GM23338 (cell line): ENCODE measurements at regions not wholly inside any gene's neighbourhood (a gene's known extent, or its start where the extent isn't known, plus 50 kb on each side); places are given as distances from the start of the nearest gene placed in this dataset.

Experiments used
- ATAC-seq: fragments of 200-7000 bp; cut with Tn5 transposase; 3 replicates; pipeline ENCODE4 v1.9.1; 2020
- DNase-seq: peaks from one replicate; pipeline ENCODE4 v3.0.0-alpha.2; 2015; ENCODE audit warnings: low spot score
- H2AFZ ChIP-seq: fragments of 200-600 bp; sonication (generic); 2 replicates; pipeline ENCODE4 v1.8.0; 2016; ENCODE audit warnings: antibody characterized with exemption, mild to moderate bottlenecking, moderate library complexity
- H3F3A ChIP-seq: fragments of 200-600 bp; sonication (generic); replicated peaks from 2 replicates; pipeline ENCODE4 v1.8.0; 2017; ENCODE audit warnings: antibody characterized with exemption, mixed run types, low read depth
- H3K27ac ChIP-seq: fragments of 200-600 bp; sonication (generic); 2 replicates; pipeline ENCODE4 v1.6.1; 2016; ENCODE audit warnings: low read depth
- H3K27me3 ChIP-seq: fragments of 200-600 bp; sonication (generic); 2 replicates; pipeline ENCODE4 v1.8.0; 2016; ENCODE audit warnings: mild to moderate bottlenecking, mixed run types, moderate library complexity; ENCODE audit not compliant: insufficient read depth
- H3K36me3 ChIP-seq: fragments of 200-600 bp; sonication (generic); 2 replicates; pipeline ENCODE4 v1.8.0; 2016; ENCODE audit warnings: mild to moderate bottlenecking; ENCODE audit not compliant: insufficient read depth
- H3K4me1 ChIP-seq: fragments of 200-600 bp; sonication (generic); 2 replicates; pipeline ENCODE4 v1.8.0; 2016; ENCODE audit warnings: mild to moderate bottlenecking, moderate library complexity; ENCODE audit not compliant: insufficient read depth
- H3K4me2 ChIP-seq: fragments of 200-600 bp; sonication (generic); 2 replicates; pipeline ENCODE4 v1.7.1; 2017; ENCODE audit warnings: mixed run types
- H3K4me3 ChIP-seq: fragments of 200-600 bp; sonication (generic); 2 replicates; pipeline ENCODE4 v1.6.1; 2016; ENCODE audit warnings: mixed run types
- H3K79me2 ChIP-seq: fragments of 200-600 bp; sonication (generic); replicated peaks from 2 replicates; pipeline ENCODE4 v1.8.0; 2017; ENCODE audit warnings: mild to moderate bottlenecking; ENCODE audit not compliant: insufficient read depth
- H3K9me2 ChIP-seq: fragments of 200-600 bp; sonication (generic); 2 replicates; pipeline ENCODE4 v1.8.0; 2017; ENCODE audit not compliant: insufficient read depth
- H4K20me1 ChIP-seq: fragments of 200-600 bp; sonication (generic); replicated peaks from 2 replicates; pipeline ENCODE4 v1.8.0; 2017; ENCODE audit warnings: mild to moderate bottlenecking; ENCODE audit not compliant: insufficient read depth
- H3K27ac Mint-ChIP-seq: 2 replicates; pipeline ENCODE4 v1.8.0; 2020; ENCODE audit warnings: inconsistent platforms, mild to moderate bottlenecking, moderate library complexity, mixed read lengths
- H3K27me3 Mint-ChIP-seq: 3 replicates; pipeline ENCODE4 v1.8.0; 2022; ENCODE audit warnings: low read depth, mild to moderate bottlenecking, moderate library complexity, mixed read lengths, inconsistent platforms; ENCODE audit not compliant: insufficient read depth, poor library complexity
- H3K36me3 Mint-ChIP-seq: 3 replicates; pipeline ENCODE4 v1.8.0; 2021; ENCODE audit warnings: low read depth, mild to moderate bottlenecking, inconsistent platforms, moderate library complexity, mixed read lengths
- H3K4me1 Mint-ChIP-seq: 3 replicates; pipeline ENCODE4 v1.8.0; 2020; ENCODE audit warnings: mild to moderate bottlenecking, inconsistent platforms, mixed read lengths
- H3K4me3 Mint-ChIP-seq: 3 replicates; pipeline ENCODE4 v1.8.0; 2021; ENCODE audit warnings: moderate library complexity, mild to moderate bottlenecking, inconsistent platforms, mixed read lengths
- H3K9me3 Mint-ChIP-seq: 3 replicates; pipeline ENCODE4 v1.8.0; 2020; ENCODE audit warnings: moderate library complexity, mild to moderate bottlenecking, inconsistent platforms, mixed read lengths
- CREB1 ChIP-seq: fragments of 250-450 bp; sonication (Bioruptor Pico); IDR thresholded peaks from 2 replicates; pipeline ENCODE4 v1.5.0; 2020; ENCODE audit warnings: low read depth, mild to moderate bottlenecking, moderate library complexity
- EZH2 ChIP-seq: fragments of 200-600 bp; sonication (generic); IDR thresholded peaks from one replicate; pipeline ENCODE4 v1.8.0; 2017; ENCODE audit warnings: antibody characterized with exemption, mild to moderate bottlenecking, low read depth; ENCODE audit not compliant: unreplicated experiment
- EZH2phosphoT487 ChIP-seq: fragments of 200-600 bp; sonication (generic); IDR thresholded peaks from one replicate; pipeline ENCODE4 v1.8.1; 2018; ENCODE audit warnings: antibody characterized with exemption; ENCODE audit not compliant: unreplicated experiment
- JUNB ChIP-seq: IDR thresholded peaks from one replicate; pipeline ENCODE4 v1.6.1; 2016; ENCODE audit warnings: antibody characterized with exemption; ENCODE audit not compliant: unreplicated experiment
- NANOG ChIP-seq: IDR thresholded peaks from 2 replicates; pipeline ENCODE4 v1.6.1; 2016; ENCODE audit warnings: antibody characterized with exemption, borderline replicate concordance
- REST ChIP-seq: IDR thresholded peaks from one replicate; pipeline ENCODE4 v1.6.1; 2018; ENCODE audit warnings: antibody characterized with exemption; ENCODE audit not compliant: unreplicated experiment
- STAT1 ChIP-seq: IDR thresholded peaks from one replicate; pipeline ENCODE4 v1.6.1; 2016; ENCODE audit warnings: antibody characterized with exemption; ENCODE audit not compliant: unreplicated experiment
- ZNF114 ChIP-seq: fragments of 250-450 bp; sonication (Bioruptor Pico); IDR thresholded peaks from 2 replicates; pipeline ENCODE4 v1.5.0; 2020; ENCODE audit warnings: mild to moderate bottlenecking, moderate library complexity
- ZNF331 ChIP-seq: fragments of 250-450 bp; sonication (Bioruptor Pico); IDR thresholded peaks from 2 replicates; pipeline ENCODE4 v1.5.0; 2020; ENCODE audit warnings: low read depth, mild to moderate bottlenecking, moderate library complexity
- TF ChIP-seq, protein P1 (sequence below): fragments of 250-450 bp; sonication (Bioruptor Pico); IDR thresholded peaks from 2 replicates; pipeline ENCODE4 v1.5.0; 2020; ENCODE audit warnings: mild to moderate bottlenecking, moderate library complexity
- TF ChIP-seq, protein P2 (sequence below), 2 experiments: fragments of 200-600 bp in 1 of 2; sonication (generic) in 1 of 2; conservative IDR thresholded peaks; 2 replicates each; pipeline versions ENCODE4 v1.5.1 to v1.6.1; 2016 to 2017; ENCODE audit warnings: antibody characterized with exemption in 2 of 2, low read depth in 2 of 2, mild to moderate bottlenecking in 2 of 2, moderate library complexity in 1 of 2

- TF ChIP-seq, protein P1, sequence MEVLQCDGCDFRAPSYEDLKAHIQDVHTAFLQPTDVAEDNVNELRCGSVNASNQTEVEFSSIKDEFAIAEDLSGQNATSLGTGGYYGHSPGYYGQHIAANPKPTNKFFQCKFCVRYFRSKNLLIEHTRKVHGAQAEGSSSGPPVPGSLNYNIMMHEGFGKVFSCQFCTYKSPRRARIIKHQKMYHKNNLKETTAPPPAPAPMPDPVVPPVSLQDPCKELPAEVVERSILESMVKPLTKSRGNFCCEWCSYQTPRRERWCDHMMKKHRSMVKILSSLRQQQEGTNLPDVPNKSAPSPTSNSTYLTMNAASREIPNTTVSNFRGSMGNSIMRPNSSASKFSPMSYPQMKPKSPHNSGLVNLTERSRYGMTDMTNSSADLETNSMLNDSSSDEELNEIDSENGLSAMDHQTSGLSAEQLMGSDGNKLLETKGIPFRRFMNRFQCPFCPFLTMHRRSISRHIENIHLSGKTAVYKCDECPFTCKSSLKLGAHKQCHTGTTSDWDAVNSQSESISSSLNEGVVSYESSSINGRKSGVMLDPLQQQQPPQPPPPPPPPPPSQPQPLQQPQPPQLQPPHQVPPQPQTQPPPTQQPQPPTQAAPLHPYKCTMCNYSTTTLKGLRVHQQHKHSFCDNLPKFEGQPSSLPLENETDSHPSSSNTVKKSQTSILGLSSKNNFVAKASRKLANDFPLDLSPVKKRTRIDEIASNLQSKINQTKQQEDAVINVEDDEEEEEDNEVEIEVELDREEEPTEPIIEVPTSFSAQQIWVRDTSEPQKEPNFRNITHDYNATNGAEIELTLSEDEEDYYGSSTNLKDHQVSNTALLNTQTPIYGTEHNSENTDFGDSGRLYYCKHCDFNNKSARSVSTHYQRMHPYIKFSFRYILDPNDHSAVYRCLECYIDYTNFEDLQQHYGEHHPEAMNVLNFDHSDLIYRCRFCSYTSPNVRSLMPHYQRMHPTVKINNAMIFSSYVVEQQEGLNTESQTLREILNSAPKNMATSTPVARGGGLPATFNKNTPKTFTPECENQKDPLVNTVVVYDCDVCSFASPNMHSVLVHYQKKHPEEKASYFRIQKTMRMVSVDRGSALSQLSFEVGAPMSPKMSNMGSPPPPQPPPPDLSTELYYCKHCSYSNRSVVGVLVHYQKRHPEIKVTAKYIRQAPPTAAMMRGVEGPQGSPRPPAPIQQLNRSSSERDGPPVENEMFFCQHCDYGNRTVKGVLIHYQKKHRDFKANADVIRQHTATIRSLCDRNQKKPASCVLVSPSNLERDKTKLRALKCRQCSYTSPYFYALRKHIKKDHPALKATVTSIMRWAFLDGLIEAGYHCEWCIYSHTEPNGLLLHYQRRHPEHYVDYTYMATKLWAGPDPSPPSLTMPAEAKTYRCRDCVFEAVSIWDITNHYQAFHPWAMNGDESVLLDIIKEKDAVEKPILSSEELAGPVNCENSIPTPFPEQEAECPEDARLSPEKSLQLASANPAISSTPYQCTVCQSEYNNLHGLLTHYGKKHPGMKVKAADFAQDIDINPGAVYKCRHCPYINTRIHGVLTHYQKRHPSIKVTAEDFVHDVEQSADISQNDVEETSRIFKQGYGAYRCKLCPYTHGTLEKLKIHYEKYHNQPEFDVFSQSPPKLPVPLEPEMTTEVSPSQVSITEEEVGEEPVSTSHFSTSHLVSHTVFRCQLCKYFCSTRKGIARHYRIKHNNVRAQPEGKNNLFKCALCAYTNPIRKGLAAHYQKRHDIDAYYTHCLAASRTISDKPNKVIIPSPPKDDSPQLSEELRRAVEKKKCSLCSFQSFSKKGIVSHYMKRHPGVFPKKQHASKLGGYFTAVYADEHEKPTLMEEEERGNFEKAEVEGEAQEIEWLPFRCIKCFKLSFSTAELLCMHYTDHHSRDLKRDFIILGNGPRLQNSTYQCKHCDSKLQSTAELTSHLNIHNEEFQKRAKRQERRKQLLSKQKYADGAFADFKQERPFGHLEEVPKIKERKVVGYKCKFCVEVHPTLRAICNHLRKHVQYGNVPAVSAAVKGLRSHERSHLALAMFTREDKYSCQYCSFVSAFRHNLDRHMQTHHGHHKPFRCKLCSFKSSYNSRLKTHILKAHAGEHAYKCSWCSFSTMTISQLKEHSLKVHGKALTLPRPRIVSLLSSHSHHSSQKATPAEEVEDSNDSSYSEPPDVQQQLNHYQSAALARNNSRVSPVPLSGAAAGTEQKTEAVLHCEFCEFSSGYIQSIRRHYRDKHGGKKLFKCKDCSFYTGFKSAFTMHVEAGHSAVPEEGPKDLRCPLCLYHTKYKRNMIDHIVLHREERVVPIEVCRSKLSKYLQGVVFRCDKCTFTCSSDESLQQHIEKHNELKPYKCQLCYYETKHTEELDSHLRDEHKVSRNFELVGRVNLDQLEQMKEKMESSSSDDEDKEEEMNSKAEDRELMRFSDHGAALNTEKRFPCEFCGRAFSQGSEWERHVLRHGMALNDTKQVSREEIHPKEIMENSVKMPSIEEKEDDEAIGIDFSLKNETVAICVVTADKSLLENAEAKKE (CRISPR knock-in tag): no peak
These were observed 93.1 kb downstream of the RIPK4 start (continued) for GRCh38 chr21:41673596-41674335.

DNA sequence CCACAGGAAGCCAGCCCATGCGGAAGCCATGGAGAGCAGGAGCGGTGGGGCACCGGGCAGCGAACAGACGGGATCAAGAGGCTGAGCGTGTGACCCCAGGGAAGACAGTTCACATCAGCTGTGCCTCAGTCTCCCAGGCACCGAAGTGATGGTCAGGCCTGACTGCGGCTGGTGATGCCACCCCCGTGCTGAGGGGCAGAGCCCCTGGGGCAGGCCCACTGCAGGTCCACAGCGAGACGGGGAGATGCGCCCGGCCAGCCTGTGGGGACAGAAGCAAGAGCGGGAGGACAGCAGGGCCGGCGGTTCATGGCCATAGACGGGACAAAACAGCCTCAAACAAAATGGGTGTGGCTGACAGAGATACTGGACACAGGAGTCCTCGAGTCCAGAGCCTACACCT is 93.8 kb downstream of the RIPK4 start:
- Histone ChIP-seq H3K4me1 (peaks cover 8% of the 10 kb centered on the region), H3K27me3 (no peaks in the 10 kb centered on the region), H3K9me2 (no peaks in the 10 kb centered on the region), H3K79me2 (no peaks in the 10 kb centered on the region), H2AFZ (no peak overlapping the region), H4K20me1 (no peaks in the 10 kb centered on the region), H3F3A (no peaks in the 10 kb centered on the region), H3K4me2 (peak overlapping the region; percentile 38; the same call in 1 of the 2 replicates), H3K4me3 (no peak overlapping the region), H3K36me3 (no peaks in the 10 kb centered on the region), H3K27ac (no peak overlapping the region)
- Mint-ChIP-seq H3K36me3 (no peaks in the 10 kb centered on the region), H3K27me3 (peaks cover 12% of the 10 kb centered on the region), H3K4me1 (peaks cover 13% of the 10 kb centered on the region; the same call in 2 of the 3 replicates), H3K4me3 (no peak overlapping the region), H3K27ac (no peak overlapping the region), H3K9me3 (no peaks in the 10 kb centered on the region; the same call in 2 of the 3 replicates)
- DNase-seq (no peak), ATAC-seq (no peak)
- TF ChIP-seq JUNB (no peak), STAT1 (no peak), EZH2phosphoT487 (no peak), CREB1 (CRISPR knock-in tag) (no peak), REST (no peak), EZH2 (no peak), ZNF331 (CRISPR knock-in tag) (no peak), NANOG (no peak), ZNF114 (CRISPR knock-in tag) (no peak)
- TF ChIP-seq, protein P2, sequence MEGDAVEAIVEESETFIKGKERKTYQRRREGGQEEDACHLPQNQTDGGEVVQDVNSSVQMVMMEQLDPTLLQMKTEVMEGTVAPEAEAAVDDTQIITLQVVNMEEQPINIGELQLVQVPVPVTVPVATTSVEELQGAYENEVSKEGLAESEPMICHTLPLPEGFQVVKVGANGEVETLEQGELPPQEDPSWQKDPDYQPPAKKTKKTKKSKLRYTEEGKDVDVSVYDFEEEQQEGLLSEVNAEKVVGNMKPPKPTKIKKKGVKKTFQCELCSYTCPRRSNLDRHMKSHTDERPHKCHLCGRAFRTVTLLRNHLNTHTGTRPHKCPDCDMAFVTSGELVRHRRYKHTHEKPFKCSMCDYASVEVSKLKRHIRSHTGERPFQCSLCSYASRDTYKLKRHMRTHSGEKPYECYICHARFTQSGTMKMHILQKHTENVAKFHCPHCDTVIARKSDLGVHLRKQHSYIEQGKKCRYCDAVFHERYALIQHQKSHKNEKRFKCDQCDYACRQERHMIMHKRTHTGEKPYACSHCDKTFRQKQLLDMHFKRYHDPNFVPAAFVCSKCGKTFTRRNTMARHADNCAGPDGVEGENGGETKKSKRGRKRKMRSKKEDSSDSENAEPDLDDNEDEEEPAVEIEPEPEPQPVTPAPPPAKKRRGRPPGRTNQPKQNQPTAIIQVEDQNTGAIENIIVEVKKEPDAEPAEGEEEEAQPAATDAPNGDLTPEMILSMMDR (conservative IDR thresholded peaks at IDR 0.05; ENCODE audit: low read depth in 2 of 2): no peak
